HL-60 (cell line): ENCODE measurements at regions not wholly inside any gene's neighbourhood (a gene's known extent, or its start where the extent isn't known, plus 50 kb on each side); places are given as distances from the start of the nearest gene placed in this dataset.

ENCODE experiments used
- DNase-seq, 2 experiments: peaks; one replicate each; pipeline ENCODE4 v3.0.0-alpha.2; 2010 to 2020; ENCODE audit warnings: low read depth in 1 of 2, low spot score in 1 of 2
- H3K27ac ChIP-seq: fragments of 250-450 bp; sonication (Bioruptor Pico); replicated peaks from 2 replicates; pipeline ENCODE4 v1.5.1; 2020; ENCODE audit warnings: mild to moderate bottlenecking, moderate library complexity
- H3K27me3 ChIP-seq: fragments of 250-450 bp; sonication (Bioruptor Pico); 2 replicates; pipeline ENCODE4 v1.5.1; 2021; ENCODE audit warnings: mild to moderate bottlenecking, moderate library complexity; ENCODE audit not compliant: insufficient read depth, poor library complexity, severe bottlenecking
- H3K4me3 ChIP-seq: replicated peaks from 2 replicates; pipeline ENCODE4 v1.5.1; 2011; ENCODE audit warnings: mild to moderate bottlenecking, control low read depth, low read length; ENCODE audit not compliant: insufficient read depth
- GABPA ChIP-seq: IDR thresholded peaks from 2 replicates; pipeline ENCODE4 v1.6.1; 2012; ENCODE audit warnings: low read depth
- POLR2AphosphoS5 ChIP-seq: IDR thresholded peaks from 2 replicates; pipeline ENCODE4 v1.6.1; 2012; ENCODE audit warnings: low read depth
- SPI1 ChIP-seq: IDR thresholded peaks from 2 replicates; pipeline ENCODE4 v1.6.1; 2012; ENCODE audit warnings: low read depth, mild to moderate bottlenecking, borderline replicate concordance
- TF ChIP-seq, protein P1 (sequence below): IDR thresholded peaks from one replicate; pipeline ENCODE4 v1.5.1; 2011; ENCODE audit warnings: low read length, control low read depth, inconsistent platforms; ENCODE audit not compliant: insufficient read depth
- TF ChIP-seq, protein P2 (sequence below): IDR thresholded peaks from 2 replicates; pipeline ENCODE4 v1.6.1; 2012; ENCODE audit warnings: low read depth; ENCODE audit not compliant: insufficient replicate concordance

DNA sequence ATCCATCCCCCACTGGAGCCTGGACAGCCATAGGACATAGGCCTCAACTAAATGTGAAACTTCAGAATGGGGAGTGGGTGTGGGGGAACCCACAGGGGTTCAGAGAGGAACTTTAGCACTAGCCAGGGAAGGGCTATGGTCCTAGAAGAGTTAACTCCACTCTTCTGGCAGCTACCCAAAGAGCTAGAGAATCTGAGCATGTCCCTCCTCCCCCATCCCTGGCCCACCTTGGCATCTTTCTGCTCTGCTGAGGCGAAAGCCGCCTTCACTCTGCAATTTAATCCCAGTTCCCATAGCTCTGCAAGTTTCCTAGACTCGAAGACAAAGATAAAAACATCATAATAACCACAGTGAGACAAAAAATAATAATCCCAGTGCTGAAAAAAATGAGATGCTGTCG, 214.7 kb upstream of the RTL1 start:
- Histone ChIP-seq H3K27me3 (no peaks in the 10 kb centered on the region), H3K27ac (no peak overlapping the region), H3K4me3 (no peak overlapping the region)
- DNase-seq: no peak
- TF ChIP-seq, protein P1, sequence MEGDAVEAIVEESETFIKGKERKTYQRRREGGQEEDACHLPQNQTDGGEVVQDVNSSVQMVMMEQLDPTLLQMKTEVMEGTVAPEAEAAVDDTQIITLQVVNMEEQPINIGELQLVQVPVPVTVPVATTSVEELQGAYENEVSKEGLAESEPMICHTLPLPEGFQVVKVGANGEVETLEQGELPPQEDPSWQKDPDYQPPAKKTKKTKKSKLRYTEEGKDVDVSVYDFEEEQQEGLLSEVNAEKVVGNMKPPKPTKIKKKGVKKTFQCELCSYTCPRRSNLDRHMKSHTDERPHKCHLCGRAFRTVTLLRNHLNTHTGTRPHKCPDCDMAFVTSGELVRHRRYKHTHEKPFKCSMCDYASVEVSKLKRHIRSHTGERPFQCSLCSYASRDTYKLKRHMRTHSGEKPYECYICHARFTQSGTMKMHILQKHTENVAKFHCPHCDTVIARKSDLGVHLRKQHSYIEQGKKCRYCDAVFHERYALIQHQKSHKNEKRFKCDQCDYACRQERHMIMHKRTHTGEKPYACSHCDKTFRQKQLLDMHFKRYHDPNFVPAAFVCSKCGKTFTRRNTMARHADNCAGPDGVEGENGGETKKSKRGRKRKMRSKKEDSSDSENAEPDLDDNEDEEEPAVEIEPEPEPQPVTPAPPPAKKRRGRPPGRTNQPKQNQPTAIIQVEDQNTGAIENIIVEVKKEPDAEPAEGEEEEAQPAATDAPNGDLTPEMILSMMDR: no peak
- TF ChIP-seq, protein P2, sequence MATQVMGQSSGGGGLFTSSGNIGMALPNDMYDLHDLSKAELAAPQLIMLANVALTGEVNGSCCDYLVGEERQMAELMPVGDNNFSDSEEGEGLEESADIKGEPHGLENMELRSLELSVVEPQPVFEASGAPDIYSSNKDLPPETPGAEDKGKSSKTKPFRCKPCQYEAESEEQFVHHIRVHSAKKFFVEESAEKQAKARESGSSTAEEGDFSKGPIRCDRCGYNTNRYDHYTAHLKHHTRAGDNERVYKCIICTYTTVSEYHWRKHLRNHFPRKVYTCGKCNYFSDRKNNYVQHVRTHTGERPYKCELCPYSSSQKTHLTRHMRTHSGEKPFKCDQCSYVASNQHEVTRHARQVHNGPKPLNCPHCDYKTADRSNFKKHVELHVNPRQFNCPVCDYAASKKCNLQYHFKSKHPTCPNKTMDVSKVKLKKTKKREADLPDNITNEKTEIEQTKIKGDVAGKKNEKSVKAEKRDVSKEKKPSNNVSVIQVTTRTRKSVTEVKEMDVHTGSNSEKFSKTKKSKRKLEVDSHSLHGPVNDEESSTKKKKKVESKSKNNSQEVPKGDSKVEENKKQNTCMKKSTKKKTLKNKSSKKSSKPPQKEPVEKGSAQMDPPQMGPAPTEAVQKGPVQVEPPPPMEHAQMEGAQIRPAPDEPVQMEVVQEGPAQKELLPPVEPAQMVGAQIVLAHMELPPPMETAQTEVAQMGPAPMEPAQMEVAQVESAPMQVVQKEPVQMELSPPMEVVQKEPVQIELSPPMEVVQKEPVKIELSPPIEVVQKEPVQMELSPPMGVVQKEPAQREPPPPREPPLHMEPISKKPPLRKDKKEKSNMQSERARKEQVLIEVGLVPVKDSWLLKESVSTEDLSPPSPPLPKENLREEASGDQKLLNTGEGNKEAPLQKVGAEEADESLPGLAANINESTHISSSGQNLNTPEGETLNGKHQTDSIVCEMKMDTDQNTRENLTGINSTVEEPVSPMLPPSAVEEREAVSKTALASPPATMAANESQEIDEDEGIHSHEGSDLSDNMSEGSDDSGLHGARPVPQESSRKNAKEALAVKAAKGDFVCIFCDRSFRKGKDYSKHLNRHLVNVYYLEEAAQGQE: no peak

DNA sequence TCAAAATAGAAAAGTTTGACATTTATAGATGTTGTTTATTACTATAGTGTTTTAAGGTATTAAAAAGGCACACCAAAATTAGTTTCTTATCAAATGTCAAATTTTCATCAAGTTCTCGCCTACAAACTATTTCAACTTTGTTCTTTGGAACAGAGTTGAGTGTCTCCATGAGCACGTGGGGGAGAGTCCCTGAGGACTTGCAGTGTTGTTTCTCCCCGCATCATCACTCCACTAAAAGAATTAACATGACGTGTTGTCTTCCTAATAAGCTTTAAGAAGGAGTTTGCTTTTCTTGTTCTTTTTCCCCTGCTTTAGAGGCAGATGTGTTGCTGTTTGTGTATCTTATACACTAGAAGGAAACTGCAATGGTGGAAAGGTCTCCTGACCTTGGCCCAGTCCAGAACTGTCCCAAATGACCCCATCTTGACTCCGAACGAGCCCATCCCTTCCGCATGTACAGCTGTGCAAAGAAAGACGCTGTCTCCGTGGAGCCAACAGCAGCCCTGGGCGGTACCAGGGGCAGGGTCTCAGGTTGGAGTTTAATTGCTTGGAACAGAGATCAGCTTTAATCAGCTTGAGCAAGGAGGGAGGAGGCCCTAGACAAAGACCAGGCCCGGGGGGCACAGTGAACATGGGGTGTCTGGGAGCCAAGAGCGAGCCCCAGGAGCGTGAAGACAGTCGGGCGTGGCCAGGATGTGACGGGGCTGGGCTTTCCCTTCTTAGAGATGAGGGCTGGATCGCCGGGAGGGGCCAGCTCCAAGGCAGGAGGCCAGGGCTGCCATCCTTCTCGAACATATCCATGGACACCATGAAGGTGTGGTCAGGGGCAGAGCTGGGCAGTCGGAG, 215.4 kb upstream of the RTL1 start:
- no peak overlapping the region for H3K4me3 ChIP-seq
- no peak for TF ChIP-seq SPI1
- DNase-seq: no peak
- no peaks in the 10 kb centered on the region for H3K27me3 ChIP-seq
- H3K27ac ChIP-seq: no peak overlapping the region

DNA sequence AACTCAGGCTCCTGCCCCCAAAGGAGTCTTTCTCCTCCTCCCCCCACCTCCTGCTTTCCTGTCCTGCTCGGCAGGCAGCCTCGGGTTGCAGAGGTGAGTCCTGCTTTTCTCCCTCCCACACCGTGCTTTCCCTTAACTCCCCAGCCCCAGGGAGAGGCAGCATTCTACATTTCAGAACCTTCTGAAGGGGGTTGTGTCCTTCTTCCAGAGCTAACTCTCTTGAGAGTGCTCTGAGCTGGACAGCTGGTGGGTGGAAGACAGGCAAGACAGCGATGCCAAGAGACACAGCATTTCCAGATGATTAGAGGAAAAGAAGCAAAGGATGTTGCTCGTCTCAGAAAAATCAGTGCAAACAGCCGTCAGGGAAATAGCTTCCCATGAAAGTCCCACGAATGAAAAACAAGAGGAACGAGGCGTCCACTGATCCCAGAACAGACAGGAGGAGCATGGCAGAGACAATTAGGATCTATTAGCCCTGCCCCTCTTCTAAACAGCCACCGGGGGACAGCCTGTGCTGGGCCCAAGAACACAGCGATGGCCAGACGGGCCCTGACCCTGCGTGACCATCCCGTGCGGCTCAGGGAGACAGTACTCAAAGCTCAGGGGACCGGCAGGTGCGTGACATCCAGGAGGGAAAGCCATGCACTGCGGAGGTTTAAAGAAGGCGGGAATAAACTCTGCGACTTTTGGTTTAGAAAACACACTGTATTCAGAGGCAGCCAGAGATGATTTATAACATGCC, 216.5 kb upstream of the RTL1 start:
- H3K27ac ChIP-seq: peak overlapping the region; percentile 96
- no peak overlapping the region for H3K4me3 ChIP-seq
- no peaks in the 10 kb centered on the region for H3K27me3 ChIP-seq
- DNase-seq: no peak
- TF ChIP-seq SPI1 (no peak), GABPA (no peak), POLR2AphosphoS5 (no peak)
- TF ChIP-seq, protein P2: no peak
- TF ChIP-seq, protein P1: no peak

DNA sequence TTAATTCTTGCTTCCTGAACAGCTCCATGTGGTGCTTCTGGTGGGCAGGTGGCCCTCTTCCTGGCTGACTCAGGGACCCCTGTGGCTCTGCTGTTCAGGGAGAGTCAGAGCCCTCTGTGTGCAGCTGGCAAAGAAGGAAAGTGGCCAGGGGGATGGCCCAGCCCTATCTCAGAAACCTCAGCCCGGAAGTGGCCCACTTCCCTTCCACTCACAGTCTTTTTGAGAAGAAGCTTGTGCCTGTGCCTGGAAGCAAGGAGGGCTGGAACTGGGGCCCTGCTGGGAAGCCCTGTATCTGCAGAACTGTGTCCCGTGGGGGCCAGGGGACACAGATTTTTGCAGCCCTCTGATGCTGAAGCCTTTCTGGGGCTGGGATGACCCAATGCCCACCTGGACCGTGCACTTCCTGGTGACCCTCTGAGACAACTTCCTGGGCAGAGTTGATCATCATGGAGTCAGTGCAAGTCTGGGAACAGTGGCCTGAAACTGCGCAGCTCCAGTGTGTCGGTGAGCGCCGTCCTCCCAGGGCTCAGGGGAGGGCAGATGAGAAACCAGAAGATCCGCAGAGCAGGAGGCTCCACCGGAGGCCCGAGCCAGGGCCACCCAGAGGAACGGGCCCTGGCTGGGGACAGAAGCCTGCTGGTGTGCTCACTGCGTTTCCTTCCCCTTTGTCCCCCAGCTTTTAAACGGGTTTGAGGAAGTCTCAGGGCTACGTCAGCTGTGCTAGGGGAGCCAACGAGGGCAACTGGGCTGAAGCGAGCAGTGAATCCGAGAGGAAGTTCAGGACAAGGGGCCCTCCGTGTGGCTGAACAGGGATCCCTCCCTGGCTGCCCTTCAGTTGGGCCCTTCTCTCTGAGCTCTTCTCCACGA, 217.4 kb upstream of the RTL1 start:
- TF ChIP-seq POLR2AphosphoS5: peak; percentile 65; the same call in 1 of the 2 replicates
- peak; percentile 92 for TF ChIP-seq SPI1
- TF ChIP-seq, protein P1: no peak
- peak; percentile 77 for TF ChIP-seq GABPA
- Histone ChIP-seq H3K27ac (peak overlapping the region; percentile 96), H3K4me3 (no peak overlapping the region), H3K27me3 (no peaks in the 10 kb centered on the region)
- DNase-seq: peak; percentile 84 to 93
